Trophoblast cell (in vitro differentiated cells and primary cell): ENCODE measurements at regions not wholly inside any gene's neighbourhood (a gene's known extent, or its start where the extent isn't known, plus 50 kb on each side); places are given as distances from the start of the nearest gene placed in this dataset.

Source experiments
- DNase-seq, 2 donors: peaks; one replicate each; pipeline ENCODE4 v3.0.0-alpha.2; 2016
- H2AFZ ChIP-seq: 2 replicates; pipeline ENCODE4 v1.6.1; 2013; ENCODE audit warnings: low read length, moderate library complexity, mild to moderate bottlenecking; ENCODE audit not compliant: insufficient read depth, poor library complexity
- H2AK5ac ChIP-seq: 2 replicates; pipeline ENCODE4 v1.6.1; 2013; ENCODE audit warnings: mild to moderate bottlenecking, low read length
- H2BK120ac ChIP-seq: 2 replicates; pipeline ENCODE4 v1.6.1; 2013; ENCODE audit warnings: low read length, mild to moderate bottlenecking, moderate library complexity; ENCODE audit not compliant: insufficient read depth, poor library complexity
- H2BK12ac ChIP-seq: 2 replicates; pipeline ENCODE4 v1.6.1; 2013; ENCODE audit warnings: mild to moderate bottlenecking, low read length, moderate library complexity
- H2BK5ac ChIP-seq: 2 replicates; pipeline ENCODE4 v1.6.1; 2013; ENCODE audit warnings: low read length, low read depth, moderate library complexity, mild to moderate bottlenecking; ENCODE audit not compliant: poor library complexity
- H3K14ac ChIP-seq: 2 replicates; pipeline ENCODE4 v1.6.1; 2013; ENCODE audit warnings: mild to moderate bottlenecking, low read length
- H3K18ac ChIP-seq: 2 replicates; pipeline ENCODE4 v1.6.1; 2013; ENCODE audit warnings: mild to moderate bottlenecking, low read length
- H3K23ac ChIP-seq: 2 replicates; pipeline ENCODE4 v1.6.1; 2013; ENCODE audit warnings: low read length
- H3K27ac ChIP-seq: 2 replicates; pipeline ENCODE4 v1.5.1; 2013; ENCODE audit warnings: low read depth, mild to moderate bottlenecking, inconsistent platforms, low read length, moderate library complexity
- H3K27me3 ChIP-seq: 2 replicates; pipeline ENCODE4 v1.6.1; 2013; ENCODE audit warnings: inconsistent platforms, mild to moderate bottlenecking, low read length, moderate library complexity; ENCODE audit not compliant: insufficient read depth
- H3K36me3 ChIP-seq, 2 experiments: 1 replicate in 1 of 2; 2 replicates in 1 of 2; pipeline ENCODE4 v1.6.1; 2013; ENCODE audit warnings: low read length in 2 of 2, mild to moderate bottlenecking in 2 of 2, moderate library complexity in 1 of 2; ENCODE audit not compliant: insufficient read depth in 2 of 2, control insufficient read depth in 1 of 2
- H3K4ac ChIP-seq: 2 replicates; pipeline ENCODE4 v1.6.1; 2013; ENCODE audit warnings: low read depth, mild to moderate bottlenecking, low read length, moderate library complexity
- H3K4me1 ChIP-seq, 2 experiments: 1 replicate in 1 of 2; 2 replicates in 1 of 2; pipeline ENCODE4 v1.6.1; 2013; ENCODE audit warnings: low read length in 2 of 2, mild to moderate bottlenecking in 2 of 2, moderate library complexity in 1 of 2; ENCODE audit not compliant: insufficient read depth in 2 of 2, control insufficient read depth in 1 of 2
- H3K4me2 ChIP-seq: 2 replicates; pipeline ENCODE4 v1.6.1; 2013; ENCODE audit warnings: inconsistent platforms, mild to moderate bottlenecking, low read length, moderate library complexity
- H3K4me3 ChIP-seq: 2 replicates; pipeline ENCODE4 v1.5.1; 2013; ENCODE audit warnings: mild to moderate bottlenecking, low read depth, low read length, inconsistent platforms
- H3K79me1 ChIP-seq: one replicate; pipeline ENCODE4 v1.6.1; 2013; ENCODE audit warnings: low read length
- H3K79me2 ChIP-seq: 2 replicates; pipeline ENCODE4 v1.6.1; 2013; ENCODE audit warnings: low read length, mild to moderate bottlenecking; ENCODE audit not compliant: control insufficient read depth, insufficient read depth, poor library complexity
- H3K9ac ChIP-seq: 2 replicates; pipeline ENCODE4 v1.6.1; 2013; ENCODE audit warnings: mild to moderate bottlenecking, low read length
- H3K9me3 ChIP-seq: 2 replicates; pipeline ENCODE4 v1.6.1; 2013; ENCODE audit warnings: low read depth, mild to moderate bottlenecking, control low read depth, inconsistent platforms, low read length; ENCODE audit not compliant: insufficient read depth
- H4K12ac ChIP-seq: 2 replicates; pipeline ENCODE4 v1.6.1; 2013; ENCODE audit warnings: low read depth, mild to moderate bottlenecking, low read length, moderate library complexity
- H4K8ac ChIP-seq: 2 replicates; pipeline ENCODE4 v1.6.1; 2013; ENCODE audit warnings: low read depth, mild to moderate bottlenecking, low read length, moderate library complexity
- H4K91ac ChIP-seq: one replicate; pipeline ENCODE4 v1.6.1; 2013; ENCODE audit warnings: low read depth, mild to moderate bottlenecking, low read length, moderate library complexity
- WGBS: extraction: QIAGEN DNeasy Blood & Tissue Kit; methylation state at CpG from one replicate; pipeline ENCODE4 v1.1.7; 2013; ENCODE audit warnings: missing lambda C conversion rate; ENCODE audit not compliant: insufficient read length, insufficient coverage; ENCODE audit errors: extremely low coverage; 5-methylcytosine and 5-hydroxymethylcytosine counted together

DNA sequence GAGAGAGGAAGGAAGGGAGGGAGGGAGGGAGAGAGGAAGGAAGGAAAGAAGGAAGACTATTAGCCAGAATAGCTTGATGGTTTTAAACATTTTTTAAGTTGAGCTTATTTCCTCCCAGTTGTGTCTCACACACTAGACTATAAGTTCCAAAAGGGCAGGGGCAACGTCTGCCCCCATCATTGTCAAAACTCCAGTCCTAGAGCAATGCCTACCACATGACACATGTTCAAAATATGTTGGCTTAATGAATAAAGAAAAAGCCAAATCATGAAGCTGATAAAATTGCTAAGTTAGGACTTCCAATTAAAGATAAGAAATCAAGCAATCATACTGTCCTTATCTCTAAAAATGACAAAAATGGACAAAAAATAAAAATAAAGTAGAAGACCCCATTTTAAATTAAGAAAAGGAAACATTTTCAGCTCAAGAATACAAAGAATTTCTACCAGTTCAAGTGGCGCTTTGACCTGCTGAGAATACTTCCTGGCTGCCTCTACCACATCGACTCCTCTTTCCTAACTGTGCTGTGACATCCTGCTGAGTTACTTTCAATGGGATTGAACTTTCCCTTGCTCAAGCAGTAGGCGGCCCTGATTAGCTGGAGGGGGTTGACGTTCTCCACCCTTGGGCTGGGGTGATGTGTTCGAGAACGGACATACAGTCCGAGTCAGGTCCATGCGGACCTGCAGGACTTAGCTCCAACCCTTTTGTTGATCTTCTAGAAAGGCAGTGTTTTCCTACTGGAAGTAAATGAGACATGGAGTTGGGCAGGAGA is 283.9 kb upstream of the FOXQ1 start:
- Histone ChIP-seq H3K23ac (no peak overlapping the region), H3K36me3 (no peaks in the 10 kb centered on the region), H3K4me1 (no peaks in the 10 kb centered on the region), H3K4me3 (no peak overlapping the region), H3K4ac (no peak overlapping the region), H3K14ac (no peak overlapping the region), H3K4me2 (no peak overlapping the region), H3K18ac (no peak overlapping the region), H4K91ac (no peak overlapping the region), H3K79me2 (no peaks in the 10 kb centered on the region), H3K9ac (no peak overlapping the region), H3K27me3 (no peaks in the 10 kb centered on the region), H3K9me3 (peaks cover 2% of the 10 kb centered on the region), H2AK5ac (no peak overlapping the region), H3K79me1 (no peaks in the 10 kb centered on the region), H4K12ac (no peak overlapping the region), H4K8ac (no peak overlapping the region), H2BK120ac (no peak overlapping the region), H3K27ac (no peak overlapping the region), H2BK5ac (no peak overlapping the region), H2AFZ (no peak overlapping the region), H2BK12ac (no peak overlapping the region)
- WGBS: no CpG with 5 or more reads among the region's 9 CpGs
- peak; percentile 4 to 25 for DNase-seq

DNA sequence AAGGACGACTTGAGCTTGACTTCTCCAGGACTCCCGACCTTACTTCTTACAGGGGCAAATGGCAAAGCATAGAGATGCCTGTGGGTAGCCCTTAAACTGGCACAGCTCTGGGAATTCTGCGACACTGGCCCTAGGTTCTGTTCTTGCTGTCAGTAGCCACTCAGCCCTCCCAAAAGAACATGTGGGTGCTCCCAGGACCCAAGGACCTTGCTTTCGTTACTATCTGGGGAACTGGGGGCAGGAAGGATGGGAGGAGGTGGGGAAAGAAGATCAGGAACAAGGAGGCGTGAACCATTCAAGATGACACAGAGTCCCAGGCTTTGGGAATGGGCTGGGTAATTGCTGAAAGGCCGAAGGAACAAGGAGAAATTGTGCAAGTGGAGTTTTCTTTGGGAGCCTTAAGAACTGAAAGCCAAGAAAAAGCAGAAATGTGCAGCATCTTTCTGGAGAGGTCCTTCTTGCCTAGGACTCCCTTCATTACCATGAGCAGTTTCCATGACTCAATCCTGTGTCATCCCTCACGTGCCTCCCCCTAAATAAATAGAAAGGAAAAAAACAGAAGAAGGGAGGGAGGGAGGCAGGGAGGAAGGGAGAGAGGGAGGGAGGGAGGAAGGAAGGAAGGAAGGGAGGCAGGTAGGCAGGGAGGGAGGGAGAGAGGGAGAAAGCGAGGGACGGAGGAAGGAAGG is 284.6 kb upstream of the FOXQ1 start:
- H3K14ac ChIP-seq: no peak overlapping the region
- no peak overlapping the region for H2BK5ac ChIP-seq
- no peak overlapping the region for H3K27ac ChIP-seq
- H3K27me3 ChIP-seq: no peaks in the 10 kb centered on the region
- no peak overlapping the region for H2BK12ac ChIP-seq
- H3K79me2 ChIP-seq: no peaks in the 10 kb centered on the region
- H3K79me1 ChIP-seq: no peaks in the 10 kb centered on the region
- no peaks in the 10 kb centered on the region for H3K4me1 ChIP-seq
- no peaks in the 10 kb centered on the region for H3K36me3 ChIP-seq
- no peak overlapping the region for H4K91ac ChIP-seq
- H3K4ac ChIP-seq: no peak overlapping the region
- H3K4me3 ChIP-seq: no peak overlapping the region
- H3K18ac ChIP-seq: no peak overlapping the region
- no peak overlapping the region for H3K9ac ChIP-seq
- H2AK5ac ChIP-seq: no peak overlapping the region
- H2AFZ ChIP-seq: no peak overlapping the region
- no peak overlapping the region for H3K4me2 ChIP-seq
- no peak for DNase-seq
- H3K23ac ChIP-seq: no peak overlapping the region
- H2BK120ac ChIP-seq: no peak overlapping the region
- peaks cover 2% of the 10 kb centered on the region for H3K9me3 ChIP-seq
- no peak overlapping the region for H4K12ac ChIP-seq
- no CpG with 5 or more reads among the region's 9 CpGs for WGBS
- no peak overlapping the region for H4K8ac ChIP-seq

DNA sequence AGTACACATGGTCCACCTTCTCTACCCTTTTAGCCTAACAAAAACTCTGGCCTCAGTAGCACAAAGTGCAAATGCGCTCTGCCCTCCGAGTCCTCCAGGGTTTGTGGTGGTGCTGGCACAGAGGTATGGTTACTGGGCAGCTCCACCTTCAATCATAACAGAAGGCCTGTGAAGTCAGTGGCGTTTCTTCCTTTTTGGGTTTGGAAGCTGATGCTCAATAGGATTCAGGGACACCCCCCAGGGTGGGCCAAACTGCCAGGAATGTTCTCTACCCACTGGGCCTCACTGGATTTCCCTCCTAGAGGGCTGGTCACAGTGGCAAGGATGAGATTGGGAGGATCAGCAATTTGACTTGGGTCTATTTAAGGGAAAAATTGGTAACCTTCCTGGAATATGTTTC is 286.1 kb upstream of the FOXQ1 start:
- H3K27me3 ChIP-seq: no peaks in the 10 kb centered on the region
- H3K36me3 ChIP-seq: no peaks in the 10 kb centered on the region
- H3K23ac ChIP-seq: no peak overlapping the region
- H3K79me1 ChIP-seq: no peaks in the 10 kb centered on the region
- H2BK12ac ChIP-seq: no peak overlapping the region
- H3K18ac ChIP-seq: no peak overlapping the region
- H3K4me1 ChIP-seq: no peaks in the 10 kb centered on the region
- H3K27ac ChIP-seq: no peak overlapping the region
- no peak overlapping the region for H3K4ac ChIP-seq
- H3K9ac ChIP-seq: no peak overlapping the region
- no CpG with 5 or more reads among the region's 3 CpGs for WGBS
- H3K4me2 ChIP-seq: no peak overlapping the region
- no peak overlapping the region for H2AK5ac ChIP-seq
- no peak overlapping the region for H4K8ac ChIP-seq
- no peak overlapping the region for H2AFZ ChIP-seq
- no peak overlapping the region for H4K91ac ChIP-seq
- H3K14ac ChIP-seq: no peak overlapping the region
- H3K4me3 ChIP-seq: no peak overlapping the region
- DNase-seq: no peak
- H2BK5ac ChIP-seq: no peak overlapping the region
- no peaks in the 10 kb centered on the region for H3K79me2 ChIP-seq
- H4K12ac ChIP-seq: no peak overlapping the region
- no peak overlapping the region for H2BK120ac ChIP-seq
- H3K9me3 ChIP-seq: peaks cover 6% of the 10 kb centered on the region

DNA sequence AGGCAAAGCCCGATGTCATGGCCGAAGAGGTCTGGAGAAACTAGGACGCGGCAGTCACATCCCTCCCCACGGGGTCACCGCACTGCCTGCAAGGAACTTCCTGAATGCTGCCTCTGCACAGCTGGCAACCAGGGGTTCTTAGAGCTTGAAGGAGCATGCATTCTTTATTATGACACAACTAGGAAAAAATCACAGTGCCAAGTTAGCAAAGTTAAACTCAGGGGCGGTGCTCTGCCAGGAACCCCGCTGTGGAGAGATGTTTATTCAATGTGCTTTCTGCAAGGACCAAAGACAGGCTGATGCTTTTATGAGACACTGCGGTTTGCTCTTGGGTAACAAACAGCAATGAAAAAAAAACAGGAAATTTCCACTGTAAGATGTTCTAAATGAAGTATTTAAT is 287.3 kb upstream of the FOXQ1 start:
- no peak for DNase-seq
- H2AK5ac ChIP-seq: no peak overlapping the region
- no peak overlapping the region for H3K23ac ChIP-seq
- no peak overlapping the region for H3K9ac ChIP-seq
- H3K27ac ChIP-seq: no peak overlapping the region
- no peak overlapping the region for H2AFZ ChIP-seq
- H3K4me1 ChIP-seq: no peaks in the 10 kb centered on the region
- no peaks in the 10 kb centered on the region for H3K27me3 ChIP-seq
- H3K14ac ChIP-seq: no peak overlapping the region
- H3K79me2 ChIP-seq: no peaks in the 10 kb centered on the region
- H4K91ac ChIP-seq: no peak overlapping the region
- H3K79me1 ChIP-seq: no peaks in the 10 kb centered on the region
- H3K4me3 ChIP-seq: no peak overlapping the region
- H4K8ac ChIP-seq: no peak overlapping the region
- no peak overlapping the region for H3K4me2 ChIP-seq
- no CpG with 5 or more reads among the region's 9 CpGs for WGBS
- no peak overlapping the region for H3K4ac ChIP-seq
- no peak overlapping the region for H2BK12ac ChIP-seq
- H4K12ac ChIP-seq: no peak overlapping the region
- H3K9me3 ChIP-seq: peaks cover 8% of the 10 kb centered on the region
- no peaks in the 10 kb centered on the region for H3K36me3 ChIP-seq
- H2BK120ac ChIP-seq: no peak overlapping the region
- no peak overlapping the region for H2BK5ac ChIP-seq
- H3K18ac ChIP-seq: no peak overlapping the region
